ENCODE measurements at regions not wholly inside any gene's neighbourhood (a gene's known extent, or its start where the extent isn't known, plus 50 kb on each side); places are given as distances from the start of the nearest gene placed in this dataset.

DNA sequence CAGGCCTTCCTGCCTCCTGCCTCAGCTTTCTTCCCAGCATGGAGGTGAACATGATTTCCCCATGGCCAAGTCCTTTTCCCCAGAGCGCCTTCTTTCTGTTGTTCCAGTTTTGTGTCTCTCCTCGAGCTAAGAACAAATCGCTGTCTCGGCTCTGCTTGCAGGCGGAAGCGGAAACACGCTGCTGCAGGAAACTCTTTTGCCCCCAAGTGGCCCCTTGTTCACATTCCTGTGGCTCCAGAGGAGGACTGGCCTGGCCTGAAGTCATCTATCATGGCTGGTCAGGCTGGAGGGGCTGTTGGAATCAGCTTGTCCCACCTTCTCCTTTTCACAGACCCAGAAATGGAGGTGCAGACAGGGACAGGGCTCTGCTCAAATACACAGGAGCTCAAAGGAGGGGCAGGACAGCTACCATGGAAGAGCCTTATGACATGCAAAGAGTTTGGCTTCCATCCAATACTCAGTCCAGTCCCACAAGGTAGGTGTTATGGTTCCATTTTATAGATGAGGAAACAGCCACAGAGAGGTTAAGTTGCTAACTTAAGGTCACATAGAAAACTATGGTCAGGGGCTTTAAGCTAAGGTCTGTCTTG is 182.2 kb upstream of the SYT13 start:
- no peaks in the 10 kb centered on the region for H3K9me3 ChIP-seq
- H3K4me3 ChIP-seq = no peak overlapping the region
- no peaks in the 10 kb centered on the region for H3K4me1 ChIP-seq
- H3K36me3 ChIP-seq = no peaks in the 10 kb centered on the region
- no peak for DNase-seq (ENCODE audit: low spot score)
- no peak overlapping the region for H3K27ac ChIP-seq
- no peaks in the 10 kb centered on the region for H3K27me3 ChIP-seq
- TF ChIP-seq, protein P1, sequence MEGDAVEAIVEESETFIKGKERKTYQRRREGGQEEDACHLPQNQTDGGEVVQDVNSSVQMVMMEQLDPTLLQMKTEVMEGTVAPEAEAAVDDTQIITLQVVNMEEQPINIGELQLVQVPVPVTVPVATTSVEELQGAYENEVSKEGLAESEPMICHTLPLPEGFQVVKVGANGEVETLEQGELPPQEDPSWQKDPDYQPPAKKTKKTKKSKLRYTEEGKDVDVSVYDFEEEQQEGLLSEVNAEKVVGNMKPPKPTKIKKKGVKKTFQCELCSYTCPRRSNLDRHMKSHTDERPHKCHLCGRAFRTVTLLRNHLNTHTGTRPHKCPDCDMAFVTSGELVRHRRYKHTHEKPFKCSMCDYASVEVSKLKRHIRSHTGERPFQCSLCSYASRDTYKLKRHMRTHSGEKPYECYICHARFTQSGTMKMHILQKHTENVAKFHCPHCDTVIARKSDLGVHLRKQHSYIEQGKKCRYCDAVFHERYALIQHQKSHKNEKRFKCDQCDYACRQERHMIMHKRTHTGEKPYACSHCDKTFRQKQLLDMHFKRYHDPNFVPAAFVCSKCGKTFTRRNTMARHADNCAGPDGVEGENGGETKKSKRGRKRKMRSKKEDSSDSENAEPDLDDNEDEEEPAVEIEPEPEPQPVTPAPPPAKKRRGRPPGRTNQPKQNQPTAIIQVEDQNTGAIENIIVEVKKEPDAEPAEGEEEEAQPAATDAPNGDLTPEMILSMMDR (IDR thresholded peaks at IDR 0.05) = no peak

DNA sequence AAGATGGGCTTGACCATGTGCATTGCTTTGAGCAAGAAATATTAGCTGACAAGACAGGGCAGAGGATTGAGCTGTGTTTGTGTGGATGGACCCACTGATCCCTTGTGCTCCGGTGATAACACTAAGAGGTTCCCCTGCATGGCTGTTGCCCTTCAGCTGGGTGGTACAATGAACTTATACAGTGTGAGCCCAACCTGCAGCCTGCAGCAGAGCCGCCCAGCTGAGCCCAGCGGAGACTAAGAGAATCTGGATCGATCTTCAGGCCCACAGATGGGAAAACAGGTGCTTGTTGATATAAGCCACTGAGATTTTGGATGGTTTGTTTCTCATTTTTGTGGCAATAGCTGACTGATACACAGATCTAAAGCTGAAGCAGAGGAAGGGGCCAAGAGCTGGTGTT is 177.4 kb upstream of the SYT13 start:
- Histone ChIP-seq H3K4me3 (no peak overlapping the region), H3K27me3 (no peaks in the 10 kb centered on the region)
- TF ChIP-seq, protein P1 (IDR thresholded peaks at IDR 0.05) = no peak

DNA sequence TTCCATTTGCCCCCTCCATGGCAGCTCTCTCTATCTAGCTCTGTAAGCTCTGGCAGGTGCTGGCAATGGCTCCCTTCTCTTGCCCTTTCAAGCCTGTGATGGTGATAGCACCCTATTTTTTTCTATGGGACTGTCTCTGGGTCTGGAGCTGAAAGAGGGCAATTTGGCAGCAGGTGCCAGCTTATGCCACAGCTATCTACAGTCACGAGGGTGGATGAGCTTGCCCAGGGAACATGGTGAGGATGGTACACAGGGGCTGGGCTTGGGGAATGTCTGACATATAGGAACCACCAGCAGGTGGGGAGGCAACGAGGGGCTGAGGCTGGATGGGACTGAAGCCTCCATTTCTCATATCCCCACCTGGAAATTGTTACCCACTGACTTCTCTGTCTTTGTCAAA is 175.4 kb upstream of the SYT13 start:
- TF ChIP-seq, protein P1 (IDR thresholded peaks at IDR 0.05) = no peak
- no peak for DNase-seq (ENCODE audit: low spot score)
- Histone ChIP-seq H3K9me3 (no peaks in the 10 kb centered on the region), H3K27me3 (no peaks in the 10 kb centered on the region), H3K4me1 (no peaks in the 10 kb centered on the region), H3K27ac (no peak overlapping the region), H3K36me3 (no peaks in the 10 kb centered on the region), H3K4me3 (no peak overlapping the region)

More for the DNA sequence above, 177.4 kb upstream of the SYT13 start:
- no peaks in the 10 kb centered on the region for H3K36me3 ChIP-seq
- no peaks in the 10 kb centered on the region for H3K9me3 ChIP-seq
- no peak overlapping the region for H3K27ac ChIP-seq
- H3K4me1 ChIP-seq = no peaks in the 10 kb centered on the region
- no peak for DNase-seq (ENCODE audit: low spot score)

DNA sequence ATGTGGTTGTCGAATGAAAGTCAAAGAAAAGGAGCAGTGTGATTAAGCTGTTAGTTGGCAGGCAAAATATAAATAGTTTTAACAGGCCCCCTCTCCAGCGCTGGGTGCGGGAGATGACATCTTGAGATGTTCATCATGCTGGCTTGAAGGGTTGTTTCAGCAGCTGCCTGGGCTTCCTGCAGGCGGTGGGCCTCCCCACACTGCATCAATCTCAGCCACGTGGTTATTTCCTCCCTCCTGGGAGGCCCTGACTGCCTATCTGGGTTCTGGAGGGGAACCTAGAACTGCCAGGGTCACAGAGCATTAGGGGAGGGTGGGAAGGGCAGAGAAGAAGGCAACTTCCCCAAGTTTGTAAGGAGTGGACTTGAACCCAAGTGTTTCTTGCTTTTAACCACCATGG is 173.3 kb upstream of the SYT13 start:
- Histone ChIP-seq H3K4me1 (no peaks in the 10 kb centered on the region), H3K27me3 (no peaks in the 10 kb centered on the region), H3K27ac (no peak overlapping the region), H3K36me3 (no peaks in the 10 kb centered on the region), H3K9me3 (no peaks in the 10 kb centered on the region), H3K4me3 (no peak overlapping the region)
- DNase-seq (ENCODE audit: low spot score) = no peak
- TF ChIP-seq, protein P1 (IDR thresholded peaks at IDR 0.05) = no peak

DNA sequence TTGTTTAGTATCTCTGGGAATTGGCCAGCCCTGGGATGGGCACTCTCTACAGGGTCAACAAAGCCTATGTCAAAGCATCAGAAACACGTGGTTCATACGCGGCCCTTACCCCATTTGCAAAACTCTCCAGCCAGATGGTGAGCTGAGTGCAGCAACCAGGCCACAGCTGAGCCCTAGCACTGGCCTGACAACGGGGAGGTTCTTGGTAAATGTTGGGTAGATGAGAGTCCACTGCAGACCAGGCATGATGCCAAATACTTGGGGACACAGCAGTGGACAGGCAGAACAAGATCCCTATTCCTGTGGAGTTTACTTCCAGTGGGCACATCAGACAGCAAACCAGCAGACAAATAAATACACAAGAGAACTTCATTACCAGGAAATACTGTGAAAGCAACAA is 172.1 kb upstream of the SYT13 start:
- Histone ChIP-seq H3K4me1 (no peaks in the 10 kb centered on the region), H3K4me3 (no peak overlapping the region), H3K27me3 (no peaks in the 10 kb centered on the region), H3K36me3 (no peaks in the 10 kb centered on the region), H3K27ac (no peak overlapping the region), H3K9me3 (no peaks in the 10 kb centered on the region)
- DNase-seq (ENCODE audit: low spot score) = no peak
- TF ChIP-seq, protein P1 (IDR thresholded peaks at IDR 0.05) = no peak

DNA sequence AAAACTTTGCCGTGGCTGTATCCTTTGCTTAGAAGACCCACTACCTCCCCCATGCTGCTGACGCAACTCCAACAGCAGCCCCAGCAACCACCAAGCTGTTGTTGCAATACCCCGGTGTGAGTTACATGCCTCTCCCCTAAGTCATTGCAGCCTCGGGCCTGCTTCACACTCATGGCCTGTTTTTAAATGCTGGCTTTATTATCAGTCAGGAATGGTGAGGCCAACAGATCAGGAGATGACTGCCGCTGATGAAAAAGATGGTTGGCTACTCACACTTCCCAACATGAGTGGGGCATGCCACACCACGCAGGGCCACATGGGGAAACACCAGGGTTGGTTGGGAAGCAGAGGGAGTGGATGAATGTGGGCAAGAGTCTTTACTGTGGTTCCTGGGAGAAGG is 171.5 kb upstream of the SYT13 start:
- TF ChIP-seq, protein P1 (IDR thresholded peaks at IDR 0.05) = no peak
- no peak for DNase-seq (ENCODE audit: low spot score)
- Histone ChIP-seq H3K9me3 (no peaks in the 10 kb centered on the region), H3K4me3 (no peak overlapping the region), H3K27me3 (no peaks in the 10 kb centered on the region), H3K36me3 (no peaks in the 10 kb centered on the region), H3K4me1 (no peaks in the 10 kb centered on the region), H3K27ac (no peak overlapping the region)
